Neuron (in vitro differentiated cells): ENCODE measurements at regions not wholly inside any gene's neighbourhood (a gene's known extent, or its start where the extent isn't known, plus 50 kb on each side); places are given as distances from the start of the nearest gene placed in this dataset.

Experiments used
- H2AFZ ChIP-seq: one replicate; pipeline ENCODE4 v1.6.1; 2013; ENCODE audit warnings: low read depth, mild to moderate bottlenecking, inconsistent platforms, low read length, moderate library complexity
- H3K27me3 ChIP-seq: one replicate; pipeline ENCODE4 v1.6.1; 2013; ENCODE audit warnings: low read length; ENCODE audit not compliant: insufficient read depth
- H3K36me3 ChIP-seq: one replicate; pipeline ENCODE4 v1.6.1; 2013; ENCODE audit warnings: low read length; ENCODE audit not compliant: insufficient read depth
- H3K4me1 ChIP-seq: one replicate; pipeline ENCODE4 v1.6.1; 2013; ENCODE audit warnings: low read length; ENCODE audit not compliant: insufficient read depth
- H3K4me3 ChIP-seq: 2 replicates; pipeline ENCODE4 v1.5.1; 2013; ENCODE audit warnings: mild to moderate bottlenecking, low read length, moderate library complexity
- H3K9me3 ChIP-seq: one replicate; pipeline ENCODE4 v1.6.1; 2013; ENCODE audit warnings: low read length

DNA sequence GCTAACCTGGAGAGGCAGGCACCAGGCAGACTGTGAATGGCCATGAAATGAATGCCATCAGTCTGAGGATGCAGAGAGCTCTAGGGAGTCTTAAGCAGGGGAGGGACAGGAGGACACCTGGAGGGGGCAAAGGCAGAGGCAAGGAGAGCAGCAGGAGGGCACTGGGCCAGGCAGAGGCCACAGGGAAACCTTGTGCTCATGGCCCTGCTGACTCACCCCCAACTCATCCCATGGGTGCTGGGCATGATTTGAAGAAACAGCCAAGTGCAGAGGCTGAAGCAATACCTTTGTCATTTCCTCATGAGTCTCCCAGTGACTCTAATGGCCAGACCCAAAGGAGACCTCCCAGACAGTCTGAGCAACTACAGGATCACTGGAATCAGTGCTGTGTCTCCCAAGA is 141.4 kb downstream of the TMEM132E start:
- Histone ChIP-seq H3K27me3 (peaks cover 21% of the 10 kb centered on the region), H2AFZ (no peak overlapping the region), H3K4me3 (no peak overlapping the region), H3K4me1 (no peaks in the 10 kb centered on the region), H3K9me3 (no peaks in the 10 kb centered on the region), H3K36me3 (no peaks in the 10 kb centered on the region)

DNA sequence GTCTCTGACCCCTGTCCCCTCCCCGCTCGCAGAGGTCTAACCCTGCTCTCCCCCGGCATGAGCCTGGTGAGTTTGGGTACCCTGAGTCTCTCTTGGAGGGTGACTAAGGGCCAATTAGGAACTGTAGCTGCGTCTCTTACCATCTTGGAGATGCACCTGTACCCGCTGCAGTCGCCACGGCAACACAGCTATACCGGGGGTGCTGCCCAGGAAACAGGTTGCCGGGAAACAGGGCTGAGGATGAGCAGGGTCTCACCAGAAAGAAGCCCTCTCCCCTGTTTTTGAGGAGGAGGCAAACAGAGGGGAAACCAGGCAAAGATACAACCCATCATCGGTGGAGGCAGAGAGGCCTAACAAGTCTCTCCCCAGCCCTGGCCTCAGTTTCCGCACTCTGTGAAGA is 140.2 kb downstream of the TMEM132E start:
- Histone ChIP-seq H3K36me3 (no peaks in the 10 kb centered on the region), H3K9me3 (no peaks in the 10 kb centered on the region), H3K27me3 (peaks cover 21% of the 10 kb centered on the region), H3K4me3 (no peak overlapping the region), H3K4me1 (no peaks in the 10 kb centered on the region), H2AFZ (no peak overlapping the region)

GRCh38 chr17:34717092-34717491 is 137.7 kb downstream of the TMEM132E start:
- H3K4me1 ChIP-seq = no peaks in the 10 kb centered on the region
- H3K4me3 ChIP-seq = no peak overlapping the region
- H3K9me3 ChIP-seq = no peaks in the 10 kb centered on the region
- no peak overlapping the region for H2AFZ ChIP-seq
- H3K27me3 ChIP-seq = peaks cover 7% of the 10 kb centered on the region
- no peaks in the 10 kb centered on the region for H3K36me3 ChIP-seq

DNA sequence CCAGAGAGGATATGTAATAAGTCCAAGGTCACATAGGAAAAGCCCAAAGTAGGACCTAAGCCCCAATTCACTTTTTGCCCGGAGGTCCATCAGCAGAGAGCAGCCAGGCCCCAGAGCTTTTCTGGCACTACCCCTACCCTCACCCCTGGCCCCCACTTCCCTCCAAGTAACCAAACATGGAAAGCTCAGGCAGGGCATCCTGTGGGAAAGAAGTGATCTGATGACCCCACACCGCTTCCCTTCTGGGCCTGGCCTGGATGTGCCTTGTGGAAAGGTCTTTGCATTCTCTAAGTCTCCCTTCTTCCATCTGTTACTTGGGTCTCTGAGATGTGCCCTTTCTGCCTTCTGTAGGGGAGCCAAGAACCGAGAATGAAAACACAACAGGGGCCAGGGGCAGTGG is 136.9 kb downstream of the TMEM132E start:
- Histone ChIP-seq H3K4me1 (no peaks in the 10 kb centered on the region), H3K36me3 (no peaks in the 10 kb centered on the region), H3K4me3 (no peak overlapping the region), H3K9me3 (no peaks in the 10 kb centered on the region), H3K27me3 (peaks cover 12% of the 10 kb centered on the region), H2AFZ (no peak overlapping the region)

- Histone ChIP-seq H2AFZ (no peak overlapping the region), H3K4me3 (no peak overlapping the region), H3K9me3 (no peaks in the 10 kb centered on the region), H3K36me3 (no peaks in the 10 kb centered on the region), H3K27me3 (peaks cover 11% of the 10 kb centered on the region), H3K4me1 (no peaks in the 10 kb centered on the region)
These were observed 136.1 kb downstream of the TMEM132E start for GRCh38 chr17:34715504-34715903.

GRCh38 chr17:34714475-34715410 is 135.4 kb downstream of the TMEM132E start:
- Histone ChIP-seq H3K4me1 (no peaks in the 10 kb centered on the region), H3K9me3 (no peaks in the 10 kb centered on the region), H3K36me3 (no peaks in the 10 kb centered on the region), H3K4me3 (no peak overlapping the region), H3K27me3 (peaks cover 7% of the 10 kb centered on the region), H2AFZ (no peak overlapping the region)

- no peak overlapping the region for H2AFZ ChIP-seq
- peaks cover 7% of the 10 kb centered on the region for H3K27me3 ChIP-seq
- H3K9me3 ChIP-seq = no peaks in the 10 kb centered on the region
- no peaks in the 10 kb centered on the region for H3K36me3 ChIP-seq
- no peak overlapping the region for H3K4me3 ChIP-seq
- no peaks in the 10 kb centered on the region for H3K4me1 ChIP-seq
These were observed 134.3 kb downstream of the TMEM132E start for GRCh38 chr17:34713687-34714086.

DNA sequence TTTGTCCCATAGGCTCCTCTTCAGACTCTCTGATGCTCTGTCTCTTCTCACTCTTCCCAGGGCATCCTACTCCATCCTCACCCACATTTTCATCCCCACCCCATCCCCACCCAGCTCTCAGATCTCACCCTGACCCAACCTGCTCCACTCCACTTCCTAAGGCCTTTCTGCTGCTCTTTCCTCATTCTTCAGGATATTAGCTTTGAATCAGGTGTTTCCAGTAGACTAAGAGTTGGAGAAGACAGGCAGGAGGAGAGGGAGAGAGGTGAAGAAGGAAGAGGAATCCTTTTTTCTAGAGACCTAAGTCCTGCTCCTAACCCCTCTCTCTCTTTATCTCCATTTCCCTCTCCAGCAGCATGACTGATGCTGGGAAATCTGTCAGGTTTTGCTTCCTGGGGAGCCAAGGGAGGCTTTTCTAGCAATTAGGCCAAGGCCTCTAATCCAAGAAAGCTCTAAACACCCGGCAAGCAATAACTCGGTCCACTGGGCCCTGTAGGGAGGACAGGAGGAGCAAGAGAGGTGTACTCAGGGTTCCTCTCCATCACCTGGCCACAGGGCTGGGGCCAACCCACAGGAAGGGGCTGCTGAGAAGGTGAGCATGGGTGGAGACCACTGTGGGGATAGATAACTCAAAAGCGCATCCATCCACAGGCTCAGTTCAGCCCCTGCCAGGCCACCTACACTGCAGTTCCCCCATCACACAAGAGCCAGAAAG is 133.3 kb downstream of the TMEM132E start:
- peaks cover 7% of the 10 kb centered on the region for H3K27me3 ChIP-seq
- H3K4me3 ChIP-seq = no peak overlapping the region
- H3K4me1 ChIP-seq = no peaks in the 10 kb centered on the region
- H3K9me3 ChIP-seq = no peaks in the 10 kb centered on the region
- H3K36me3 ChIP-seq = no peaks in the 10 kb centered on the region
- no peak overlapping the region for H2AFZ ChIP-seq

- Histone ChIP-seq H2AFZ (no peak overlapping the region), H3K36me3 (no peaks in the 10 kb centered on the region), H3K27me3 (peaks cover 7% of the 10 kb centered on the region), H3K9me3 (no peaks in the 10 kb centered on the region), H3K4me3 (no peak overlapping the region), H3K4me1 (no peaks in the 10 kb centered on the region)
These were observed 132.3 kb downstream of the TMEM132E start for GRCh38 chr17:34711646-34712045.

DNA sequence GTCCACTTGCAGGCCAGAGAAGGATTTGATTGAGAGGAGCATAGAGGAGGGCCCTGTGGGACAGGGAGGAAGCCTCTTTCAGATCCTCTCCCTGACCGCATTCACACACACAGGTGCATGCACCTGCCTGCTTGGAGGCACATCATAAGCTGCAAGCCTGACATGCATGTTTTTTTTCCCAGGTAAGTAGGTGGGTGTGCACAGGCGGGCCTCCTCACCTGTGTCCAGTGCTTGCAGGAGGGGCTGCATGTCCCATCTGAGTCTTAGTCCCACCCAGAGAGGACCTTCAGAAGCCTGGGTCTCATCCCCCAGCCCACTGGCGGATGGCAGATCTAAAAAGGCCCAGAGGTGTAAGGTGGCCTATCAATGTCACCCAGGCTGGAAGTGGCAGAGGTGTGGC is 130.8 kb downstream of the TMEM132E start:
- H3K4me3 ChIP-seq = no peak overlapping the region
- no peak overlapping the region for H2AFZ ChIP-seq
- H3K9me3 ChIP-seq = no peaks in the 10 kb centered on the region
- H3K27me3 ChIP-seq = peaks cover 7% of the 10 kb centered on the region
- no peaks in the 10 kb centered on the region for H3K4me1 ChIP-seq
- H3K36me3 ChIP-seq = no peaks in the 10 kb centered on the region

DNA sequence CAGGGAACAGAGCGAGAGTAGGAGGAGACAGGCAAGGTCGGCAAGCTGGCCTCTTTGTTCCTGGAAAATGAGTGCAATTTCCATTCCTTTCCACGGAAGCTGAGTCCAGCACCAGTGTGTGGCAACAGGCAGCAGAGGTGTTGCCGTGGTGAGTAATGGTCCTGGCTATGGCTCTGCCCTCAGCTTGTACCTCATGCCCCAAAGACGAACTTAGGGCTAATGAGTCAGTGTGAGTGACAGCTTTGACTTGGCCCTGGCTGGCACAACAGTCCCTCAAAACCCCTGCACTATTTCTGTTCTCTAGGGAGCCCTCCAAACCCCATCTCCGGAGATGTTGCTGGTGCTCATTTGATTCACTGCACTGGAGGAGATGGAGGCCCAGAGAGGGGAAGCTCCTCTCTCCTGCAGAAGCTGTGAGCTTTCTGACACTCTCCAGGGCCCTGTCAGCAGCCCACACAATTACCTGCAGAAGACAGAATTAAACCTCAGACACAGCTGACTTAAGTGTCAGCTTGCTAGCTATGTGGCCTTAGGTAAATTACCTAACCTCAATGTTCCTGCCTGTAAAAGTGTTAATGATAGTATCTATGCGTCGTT is 129.9 kb downstream of the TMEM132E start:
- no peak overlapping the region for H2AFZ ChIP-seq
- peaks cover 7% of the 10 kb centered on the region for H3K27me3 ChIP-seq
- H3K4me3 ChIP-seq = no peak overlapping the region
- H3K36me3 ChIP-seq = no peaks in the 10 kb centered on the region
- no peaks in the 10 kb centered on the region for H3K9me3 ChIP-seq
- no peaks in the 10 kb centered on the region for H3K4me1 ChIP-seq

- Histone ChIP-seq H3K4me3 (no peak overlapping the region), H3K36me3 (no peaks in the 10 kb centered on the region), H3K4me1 (no peaks in the 10 kb centered on the region), H2AFZ (no peak overlapping the region), H3K27me3 (peaks cover 2% of the 10 kb centered on the region), H3K9me3 (no peaks in the 10 kb centered on the region)
These were observed 126.6 kb downstream of the TMEM132E start for GRCh38 chr17:34706029-34706428.

DNA sequence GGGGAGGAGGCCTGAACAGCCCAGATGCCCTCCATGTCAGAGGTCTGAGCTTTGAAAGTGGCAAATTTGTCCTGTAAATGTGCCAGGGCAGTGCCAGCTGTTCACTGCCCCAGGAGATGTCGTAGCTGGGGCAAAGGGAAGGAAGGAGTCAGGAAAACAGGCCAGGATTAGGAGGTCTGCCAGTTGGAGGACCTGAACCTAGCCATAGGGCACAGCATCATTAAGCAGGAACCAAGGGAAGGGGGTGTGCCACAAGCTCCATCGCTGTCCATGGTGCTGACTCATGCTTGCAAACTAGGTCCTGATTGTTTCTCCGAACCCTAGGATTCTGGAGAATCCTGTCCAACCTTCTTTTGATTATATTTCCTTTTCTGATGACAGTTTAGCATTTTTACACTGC is 124.2 kb downstream of the TMEM132E start:
- peaks cover 2% of the 10 kb centered on the region for H3K27me3 ChIP-seq

More for the DNA sequence above, 124.2 kb downstream of the TMEM132E start:
- Histone ChIP-seq H3K4me3 (no peak overlapping the region), H3K36me3 (no peaks in the 10 kb centered on the region), H3K9me3 (no peaks in the 10 kb centered on the region), H2AFZ (no peak overlapping the region), H3K4me1 (no peaks in the 10 kb centered on the region)
